Activated CD4-positive, alpha-beta T cell treated with anti-CD3 and anti-CD28 coated beads, Interleukin-10, Interleukin-2, amounts not matched to agents 100 ng/mL and 50 ng/mL, durations not matched to agents 16 hours and 8 hours (primary cell): ENCODE measurements at regions not wholly inside any gene's neighbourhood (a gene's known extent, or its start where the extent isn't known, plus 50 kb on each side); places are given as distances from the start of the nearest gene placed in this dataset.

Experiments
- DNase-seq: peaks from one replicate; pipeline ENCODE4 v3.0.0-alpha.2; 2020

GRCh38 chr16:73798471-73798870 lies 498.1 kb upstream of the PSMD7 start:
- DNase-seq = no peak

- no peak for DNase-seq
Measured at GRCh38 chr16:73797115-73797514, 499.5 kb upstream of the PSMD7 start.

GRCh38 chr16:73796241-73796640 lies 500.4 kb upstream of the PSMD7 start:
- DNase-seq = no peak

- DNase-seq = no peak
Measured at GRCh38 chr16:73794994-73795393, 501.6 kb upstream of the PSMD7 start.

DNA sequence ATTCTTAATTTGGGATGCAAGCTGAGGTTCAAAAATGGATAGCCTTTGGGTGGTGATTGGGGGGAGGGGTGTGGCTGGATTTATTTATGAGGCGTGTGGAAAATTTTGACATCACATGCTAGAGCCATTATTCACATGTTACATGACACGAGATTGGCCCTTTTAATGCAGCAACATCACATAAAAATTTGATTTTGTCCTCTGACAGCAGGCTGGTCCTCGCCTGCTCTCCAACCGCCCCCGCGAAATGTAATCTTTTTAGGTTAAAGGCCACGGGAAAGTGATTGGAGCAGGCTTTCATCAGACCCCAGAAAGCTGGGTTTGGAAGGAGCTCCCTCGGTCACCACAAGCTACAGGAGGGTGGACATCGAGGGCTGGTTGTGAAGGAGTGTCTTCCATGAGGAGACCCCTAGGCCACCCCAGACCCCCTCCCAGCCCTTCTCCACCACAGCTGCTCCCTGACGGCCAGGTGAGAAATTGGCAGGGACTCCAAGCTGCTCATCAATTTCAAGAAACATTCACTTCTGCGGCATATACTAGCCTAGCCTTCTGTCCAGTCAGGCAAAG lies 502.7 kb upstream of the PSMD7 start:
- DNase-seq = no peak

- no peak for DNase-seq
Measured at GRCh38 chr16:73793260-73793659, 503.4 kb upstream of the PSMD7 start.

GRCh38 chr16:73792199-73793020 lies 504.2 kb upstream of the PSMD7 start:
- no peak for DNase-seq

DNA sequence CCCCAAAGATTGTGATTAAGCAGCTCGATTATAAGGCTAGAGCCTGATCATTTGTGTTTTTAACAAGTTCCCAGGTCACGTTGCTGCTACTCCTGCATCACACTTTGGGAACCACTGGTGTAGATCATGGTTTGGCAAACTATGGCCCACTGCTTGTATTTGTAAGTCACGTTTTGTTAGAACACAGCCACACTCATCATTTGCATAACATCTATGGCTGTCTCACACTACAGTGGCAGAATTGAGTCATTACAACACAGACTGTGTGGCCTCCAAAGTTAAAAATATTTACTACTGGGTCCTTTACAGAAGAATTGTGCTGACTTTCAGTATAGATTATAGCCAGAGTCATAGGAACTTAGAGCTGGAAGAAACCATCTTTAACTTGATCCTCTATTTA lies 515.3 kb upstream of the PSMD7 start:
- DNase-seq = no peak

DNA sequence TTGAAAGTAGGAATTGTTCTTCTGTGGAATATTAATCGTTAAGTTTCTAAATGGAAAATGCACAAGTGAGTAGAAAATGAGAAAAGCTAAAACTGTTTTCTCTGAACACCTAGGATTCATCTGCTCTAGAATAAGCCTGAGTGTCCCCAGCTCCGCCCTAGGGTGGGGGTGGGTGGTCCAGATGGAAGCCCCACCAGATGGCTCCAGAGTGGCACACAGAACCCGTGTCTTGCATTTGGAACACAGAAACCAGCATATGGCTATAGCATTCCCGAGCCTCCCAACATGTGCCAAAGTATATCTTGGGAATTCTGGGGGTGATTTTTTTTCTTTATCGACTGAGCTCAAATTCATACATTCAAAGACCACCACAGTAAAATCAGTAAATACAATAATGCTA lies 517.7 kb upstream of the PSMD7 start:
- no peak for DNase-seq

DNA sequence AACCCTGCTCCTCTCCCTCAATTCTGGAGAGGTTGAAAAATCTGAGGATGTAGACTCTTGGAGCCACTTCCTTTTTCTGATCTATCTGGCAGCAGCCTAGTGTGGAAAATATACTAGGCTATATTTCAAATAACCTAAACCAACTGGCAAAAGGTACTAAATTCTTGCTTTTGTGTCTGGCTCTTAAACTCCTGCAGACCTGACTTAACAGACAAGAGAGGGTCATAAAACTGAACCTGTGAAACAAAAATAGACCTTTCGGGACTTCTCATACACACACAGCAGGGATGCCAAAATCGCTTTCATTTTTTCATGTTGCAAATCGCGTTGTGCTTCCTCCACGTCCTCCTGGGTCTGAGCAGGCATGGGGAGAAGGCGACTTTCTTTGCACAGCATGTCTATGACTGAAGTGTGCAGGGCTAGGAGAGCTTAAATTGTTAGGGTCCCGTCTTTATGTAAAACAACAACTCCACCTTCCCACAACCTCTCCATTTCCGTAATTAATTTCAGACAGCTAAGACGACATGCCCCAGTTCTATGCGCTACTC lies 520.7 kb upstream of the PSMD7 start:
- DNase-seq = no peak

DNA sequence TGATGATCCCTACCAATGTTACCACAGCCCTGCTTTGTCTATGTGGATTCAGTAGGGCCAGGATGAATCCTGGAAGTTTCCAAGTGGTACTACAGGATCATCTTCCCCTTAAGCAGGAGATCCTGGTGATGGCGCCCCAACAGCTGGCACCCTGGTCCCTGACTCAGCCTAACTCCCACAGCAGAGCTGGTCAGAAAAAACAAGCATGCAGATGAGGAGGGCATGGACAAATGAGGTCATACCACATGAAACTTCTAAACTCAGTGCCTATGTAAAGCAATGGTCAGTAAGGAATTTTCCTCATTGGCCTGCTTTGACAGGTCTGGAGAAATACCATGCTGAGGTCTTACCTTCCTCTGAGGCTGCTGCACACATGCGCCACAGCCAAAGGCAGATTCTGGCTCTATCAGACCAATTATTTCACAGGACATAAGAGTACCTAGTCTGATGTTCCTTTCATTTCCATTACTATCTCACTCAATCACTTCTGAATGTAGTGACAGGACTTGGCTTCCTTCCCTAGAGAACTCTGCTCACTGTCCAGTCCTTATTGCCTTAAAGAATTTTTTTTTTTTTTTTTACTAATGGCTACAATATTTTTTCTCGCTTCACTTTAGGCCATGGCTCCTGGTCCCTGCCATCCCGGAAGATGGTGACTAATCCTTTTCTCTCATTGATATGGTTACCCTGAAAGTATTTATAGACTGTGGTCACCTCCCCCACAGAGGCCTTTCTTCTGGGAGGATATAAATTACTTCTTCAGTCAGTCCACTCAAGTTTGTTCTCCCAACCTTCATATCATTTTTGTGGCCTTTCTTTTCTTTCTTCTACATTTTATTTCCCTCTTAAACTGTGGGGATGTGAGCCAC lies 525.2 kb upstream of the PSMD7 start:
- no peak for DNase-seq

DNA sequence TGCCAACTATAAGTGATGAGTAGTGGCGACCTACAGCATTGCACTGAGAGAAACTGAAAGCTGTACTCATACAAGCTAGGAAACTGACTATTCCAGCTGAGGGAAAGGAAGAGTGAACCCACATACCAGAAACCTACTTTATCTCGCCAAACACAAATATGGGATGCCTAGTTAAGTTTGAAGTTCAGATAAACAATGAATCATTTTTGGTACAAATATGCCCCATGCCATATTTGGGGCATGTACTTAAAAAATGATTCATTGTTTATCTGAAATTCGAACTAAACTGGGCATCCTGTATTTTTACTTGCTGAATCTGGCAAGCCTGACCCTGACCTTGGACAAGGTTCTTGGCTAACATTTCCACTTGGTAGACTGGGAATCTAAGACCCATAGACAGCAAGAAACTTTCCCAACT lies 527.8 kb upstream of the PSMD7 start:
- no peak for DNase-seq

GRCh38 chr16:73764321-73764720 lies 532.3 kb upstream of the PSMD7 start:
- no peak for DNase-seq

- DNase-seq = no peak
Measured at GRCh38 chr16:73756289-73757178, 540.1 kb upstream of the PSMD7 start.

DNA sequence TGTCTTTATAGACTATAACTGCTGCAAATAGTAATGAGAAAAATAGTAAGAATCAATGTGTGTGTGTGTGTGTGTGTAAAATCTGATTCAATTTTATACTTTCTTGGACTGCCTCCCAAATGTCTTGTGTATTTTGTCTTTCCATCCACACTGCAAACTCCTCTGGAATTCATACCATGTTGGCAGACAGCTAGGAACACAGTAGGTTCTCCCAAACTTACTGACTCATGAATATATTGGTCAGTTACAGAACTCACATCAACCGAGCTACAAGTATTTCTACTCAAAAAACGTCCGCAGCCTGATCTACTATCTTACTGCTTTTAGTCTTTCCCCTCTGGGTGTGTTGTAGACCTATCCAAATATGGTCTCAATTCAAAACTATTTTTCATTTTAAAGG lies 542.7 kb upstream of the PSMD7 start:
- no peak for DNase-seq

DNA sequence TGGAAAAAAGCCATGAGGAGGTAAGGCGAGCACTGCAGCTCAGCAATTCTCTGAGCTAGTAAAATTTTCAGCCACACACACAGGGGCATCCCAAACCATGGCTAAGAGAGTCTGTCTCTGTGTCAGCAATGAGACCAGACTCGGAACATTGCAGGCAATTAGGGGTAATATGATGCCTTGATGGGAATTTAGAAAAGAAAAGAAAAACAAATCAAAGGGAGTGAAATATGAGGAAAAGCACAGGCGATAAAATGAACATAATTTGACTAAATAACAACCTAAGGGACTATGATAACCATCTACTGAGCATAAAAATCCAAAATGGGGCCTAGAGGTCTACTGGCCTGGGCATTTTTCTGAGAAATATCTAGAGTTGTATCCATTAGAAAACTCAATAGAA lies 546.0 kb upstream of the PSMD7 start:
- no peak for DNase-seq

GRCh38 chr16:73747328-73747727 lies 549.3 kb upstream of the PSMD7 start:
- DNase-seq = no peak

DNA sequence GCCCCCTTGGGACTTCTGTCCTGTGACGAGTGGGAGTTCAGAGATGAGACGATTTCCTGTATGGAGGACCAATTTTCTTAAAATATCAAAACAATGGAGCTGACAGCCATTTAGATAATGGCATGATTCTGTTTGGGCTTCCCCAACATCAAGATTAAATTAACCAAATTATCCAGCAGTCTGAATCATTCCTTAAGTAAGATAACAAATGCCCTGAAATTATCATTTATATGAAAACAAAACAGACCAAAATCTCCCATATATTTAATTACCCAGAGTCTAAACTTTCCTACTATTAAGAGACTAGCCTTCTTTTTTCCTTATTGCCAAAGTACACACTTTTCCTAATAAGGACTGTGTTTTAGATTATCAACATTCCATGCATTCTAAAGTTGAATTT lies 550.1 kb upstream of the PSMD7 start:
- no peak for DNase-seq

DNA sequence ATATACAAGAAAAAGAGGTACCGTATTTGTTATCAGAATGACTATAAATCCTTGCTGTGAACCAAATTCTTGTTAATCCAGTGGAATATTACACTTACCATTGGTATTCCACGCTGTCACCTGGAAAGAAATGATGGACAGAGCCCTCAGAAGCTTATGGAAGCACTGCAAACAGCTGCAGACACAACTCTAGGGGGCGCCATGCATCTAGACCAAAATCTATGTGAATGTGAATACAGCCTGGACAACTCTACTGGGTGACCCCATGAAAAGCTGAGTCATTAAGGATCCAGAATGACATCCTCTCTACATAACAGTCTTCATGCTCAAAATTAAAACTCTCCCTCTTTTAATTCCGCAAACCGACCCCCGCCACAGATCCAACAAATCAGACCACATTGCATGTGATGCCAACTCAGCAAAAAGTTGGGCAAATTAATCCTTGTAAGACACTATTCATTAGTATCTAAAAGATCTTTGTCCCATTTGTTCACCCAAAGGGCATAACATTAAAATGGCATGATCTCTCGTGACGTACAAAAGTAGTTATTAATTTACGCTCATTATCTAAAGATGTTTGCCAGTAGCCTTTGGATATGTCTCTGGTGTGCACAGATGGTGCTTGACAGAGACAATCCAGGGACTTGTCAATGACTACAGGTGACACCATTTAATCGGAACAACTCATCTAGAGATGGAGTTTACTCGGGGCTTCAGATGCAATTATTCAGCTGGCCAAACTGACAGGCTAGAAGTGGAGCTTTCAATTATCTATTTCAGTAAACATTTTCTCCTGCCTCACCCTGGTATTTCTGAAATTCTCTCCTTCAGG lies 552.7 kb upstream of the PSMD7 start:
- DNase-seq = no peak

- DNase-seq = no peak
Measured at GRCh38 chr16:73739049-73739769, 557.4 kb upstream of the PSMD7 start.

GRCh38 chr16:73738266-73738665 lies 558.3 kb upstream of the PSMD7 start:
- no peak for DNase-seq
